Uterus (tissue), 3 donors: ENCODE measurements at regions not wholly inside any gene's neighbourhood (a gene's known extent, or its start where the extent isn't known, plus 50 kb on each side); places are given as distances from the start of the nearest gene placed in this dataset.

Experiments used
- DNase-seq, 2 donors: peaks; one replicate each; pipeline ENCODE4 v3.0.0-alpha.2; 2019 to 2020
- H3K27ac ChIP-seq, 2 donors: fragments of 200-600 bp; sonication (generic); 1 replicate in 1 of 2; 2 replicates in 1 of 2; pipeline ENCODE4 v1.5.1; 2016 to 2018
- H3K27me3 ChIP-seq, 2 donors: fragments of 200-600 bp; sonication (generic); one replicate each; pipeline ENCODE4 v1.5.1; 2018 to 2019; ENCODE audit warnings: control low read depth in 1 of 2
- H3K36me3 ChIP-seq, 2 donors: fragments of 200-600 bp; sonication (generic); one replicate each; pipeline ENCODE4 v1.5.1; 2019; ENCODE audit warnings: control low read depth in 1 of 2
- H3K4me1 ChIP-seq, 2 donors: fragments of 200-600 bp; sonication (generic); one replicate each; pipeline ENCODE4 v1.5.1; 2018 to 2019; ENCODE audit warnings: control low read depth in 1 of 2
- H3K4me3 ChIP-seq, 2 donors: fragments of 200-600 bp; sonication (generic); 1 replicate in 1 of 2; 2 replicates in 1 of 2; pipeline ENCODE4 v1.5.1; 2018 to 2019; ENCODE audit warnings: mild to moderate bottlenecking in 1 of 2
- H3K9me3 ChIP-seq, 2 donors: fragments of 200-600 bp; sonication (generic); one replicate each; pipeline ENCODE4 v1.5.1; 2019; ENCODE audit warnings: control low read depth in 1 of 2
- CTCF ChIP-seq, 4 experiments: fragments of 200-600 bp in 2 of 4; fragments of 450-650 bp in 2 of 4; sonication (generic) in 2 of 4; IDR thresholded peaks; one replicate each; pipeline ENCODE4 v1.5.1; 2016 to 2019; ENCODE audit warnings: antibody characterized with exemption in 4 of 4, mild to moderate bottlenecking in 2 of 4, moderate library complexity in 1 of 4
- POLR2A ChIP-seq, 2 donors: fragments of 450-650 bp; IDR thresholded peaks; one replicate each; pipeline ENCODE4 v1.6.1; 2016; ENCODE audit warnings: antibody characterized with exemption in 2 of 2, mild to moderate bottlenecking in 1 of 2, moderate library complexity in 1 of 2
- intact Hi-C: fragments of 100-400 bp; cut with DNase I; formaldehyde crosslinking; loops from one replicate; pipeline ENCODE4 v1.15.1; 2023; ENCODE audit warnings: low total_unique reads
- donor health status: DM: yes; HTN: yes; CAD: no.

- Histone ChIP-seq H3K4me3 (no peak overlapping the region), H3K36me3 (no peaks in the 10 kb centered on the region), H3K27ac (no peak overlapping the region), H3K4me1 (no peaks in the 10 kb centered on the region), H3K9me3 (no peaks in the 10 kb centered on the region), H3K27me3 (no peaks in the 10 kb centered on the region)
- intact Hi-C loops, result no loop called here
- no peak for TF ChIP-seq CTCF (IDR thresholded peaks at IDR 0.05)
- no peak for DNase-seq
Measured at GRCh38 chr18:57931038-57931437, 113.0 kb upstream of the NEDD4L start.

- Histone ChIP-seq H3K9me3 (no peaks in the 10 kb centered on the region), H3K4me3 (no peak overlapping the region), H3K27me3 (no peaks in the 10 kb centered on the region), H3K4me1 (no peaks in the 10 kb centered on the region), H3K36me3 (no peaks in the 10 kb centered on the region), H3K27ac (no peak overlapping the region)
- intact Hi-C loops, result no loop called here
- TF ChIP-seq CTCF (IDR thresholded peaks at IDR 0.05) (no peak), POLR2A (IDR thresholded peaks at IDR 0.05) (no peak)
- DNase-seq, result no peak
Measured at GRCh38 chr18:57930476-57930875, 113.5 kb upstream of the NEDD4L start.

GRCh38 chr18:57929922-57930321 is 114.1 kb upstream of the NEDD4L start:
- no peaks in the 10 kb centered on the region for H3K4me1 ChIP-seq
- DNase-seq, result no peak
- TF ChIP-seq CTCF (IDR thresholded peaks at IDR 0.05) (no peak), POLR2A (IDR thresholded peaks at IDR 0.05) (no peak)
- H3K27ac ChIP-seq, result no peak overlapping the region
- H3K4me3 ChIP-seq, result no peak overlapping the region
- H3K9me3 ChIP-seq, result no peaks in the 10 kb centered on the region
- intact Hi-C loops, result no loop called here
- H3K36me3 ChIP-seq, result no peaks in the 10 kb centered on the region
- H3K27me3 ChIP-seq, result no peaks in the 10 kb centered on the region

- intact Hi-C loops, result no loop called here
- no peaks in the 10 kb centered on the region for H3K4me1 ChIP-seq
- H3K4me3 ChIP-seq, result no peak overlapping the region
- H3K27ac ChIP-seq, result no peak overlapping the region
- no peaks in the 10 kb centered on the region for H3K9me3 ChIP-seq
- TF ChIP-seq CTCF (IDR thresholded peaks at IDR 0.05) (no peak), POLR2A (IDR thresholded peaks at IDR 0.05) (no peak)
- H3K27me3 ChIP-seq, result no peaks in the 10 kb centered on the region
- DNase-seq, result no peak
- no peaks in the 10 kb centered on the region for H3K36me3 ChIP-seq
Measured at GRCh38 chr18:57928466-57928865, 115.6 kb upstream of the NEDD4L start.

GRCh38 chr18:57927511-57927910 is 116.5 kb upstream of the NEDD4L start:
- Histone ChIP-seq H3K36me3 (no peaks in the 10 kb centered on the region), H3K4me3 (no peak overlapping the region)
- intact Hi-C loops, result no loop called here

More at GRCh38 chr18:57927511-57927910, 116.5 kb upstream of the NEDD4L start:
- H3K27me3 ChIP-seq, result no peaks in the 10 kb centered on the region
- H3K9me3 ChIP-seq, result no peaks in the 10 kb centered on the region
- no peak for DNase-seq
- TF ChIP-seq POLR2A (IDR thresholded peaks at IDR 0.05), result no peak
- TF ChIP-seq CTCF (IDR thresholded peaks at IDR 0.05), result no peak
- no peaks in the 10 kb centered on the region for H3K4me1 ChIP-seq
- no peak overlapping the region for H3K27ac ChIP-seq
